Dermis blood vessel endothelial cell (primary cell): ENCODE measurements at regions not wholly inside any gene's neighbourhood (a gene's known extent, or its start where the extent isn't known, plus 50 kb on each side); places are given as distances from the start of the nearest gene placed in this dataset.

Experiments used
- DNase-seq: peaks from one replicate; pipeline ENCODE4 v3.0.0; 2010

DNA sequence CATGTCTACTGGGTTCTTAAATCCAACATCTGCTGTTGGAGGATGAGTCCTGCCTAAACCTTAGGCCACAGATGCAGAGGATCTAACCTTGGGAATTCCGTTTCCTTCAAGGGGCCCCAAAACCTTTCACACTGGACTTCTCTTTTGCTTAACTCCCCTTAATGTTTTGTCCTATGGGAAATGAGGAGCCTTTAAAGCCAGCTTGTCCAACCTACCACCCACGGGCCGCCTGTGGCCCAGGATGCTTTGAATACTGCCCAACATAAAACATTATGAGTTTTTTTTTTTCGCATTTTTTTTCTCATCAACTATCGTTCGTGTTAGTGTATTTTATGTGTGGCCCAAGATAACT is 157.2 kb upstream of the SLC1A4 start:
- no peak for DNase-seq

GRCh38 chr2:64832936-64833335 is 156.3 kb upstream of the SLC1A4 start:
- DNase-seq = no peak

DNA sequence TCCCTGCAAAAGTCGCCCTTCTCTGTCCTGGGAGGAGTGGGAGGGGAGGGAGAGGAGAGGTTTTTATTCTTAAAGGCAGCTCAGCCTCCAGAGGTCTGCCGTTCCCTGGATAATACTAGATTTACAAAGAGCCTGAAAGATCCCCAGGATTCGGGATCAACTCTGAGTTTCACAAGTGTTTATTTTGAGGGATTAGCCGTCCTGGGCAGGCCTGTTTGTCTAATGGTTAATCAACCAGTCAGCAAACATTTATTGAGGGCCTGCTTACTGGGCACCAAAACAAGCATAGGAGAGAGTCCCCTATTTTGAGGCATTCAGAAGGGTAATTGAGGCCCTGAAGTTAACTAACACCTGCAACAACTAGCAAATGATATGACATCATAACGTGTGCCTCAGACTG is 152.6 kb upstream of the SLC1A4 start:
- DNase-seq = no peak

GRCh38 chr2:64837116-64837731 is 152.0 kb upstream of the SLC1A4 start:
- DNase-seq = no peak

GRCh38 chr2:64837925-64838641 is 151.1 kb upstream of the SLC1A4 start:
- no peak for DNase-seq

DNA sequence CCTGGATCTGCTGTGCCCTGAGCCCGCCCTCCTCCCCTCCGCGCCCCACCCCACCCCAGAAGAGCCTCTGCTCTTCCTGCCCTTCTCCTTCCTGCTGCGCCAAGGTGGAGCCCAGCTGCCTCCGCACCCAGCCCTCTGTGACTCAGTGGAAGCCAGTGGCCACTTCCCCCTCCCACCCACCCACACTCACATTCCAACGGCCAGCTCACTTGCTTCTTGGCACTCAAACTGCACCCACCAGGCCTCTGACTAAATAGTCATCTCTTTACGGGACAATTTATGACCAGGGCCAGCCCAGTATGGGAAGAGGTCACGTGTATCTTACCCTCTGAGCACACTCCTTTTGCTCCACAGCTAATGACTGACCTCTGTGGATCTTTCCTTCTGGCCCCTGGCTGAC is 150.4 kb upstream of the SLC1A4 start:
- peak; percentile 62 for DNase-seq

- no peak for DNase-seq
Measured at GRCh38 chr2:64839844-64840243, 149.4 kb upstream of the SLC1A4 start.

DNA sequence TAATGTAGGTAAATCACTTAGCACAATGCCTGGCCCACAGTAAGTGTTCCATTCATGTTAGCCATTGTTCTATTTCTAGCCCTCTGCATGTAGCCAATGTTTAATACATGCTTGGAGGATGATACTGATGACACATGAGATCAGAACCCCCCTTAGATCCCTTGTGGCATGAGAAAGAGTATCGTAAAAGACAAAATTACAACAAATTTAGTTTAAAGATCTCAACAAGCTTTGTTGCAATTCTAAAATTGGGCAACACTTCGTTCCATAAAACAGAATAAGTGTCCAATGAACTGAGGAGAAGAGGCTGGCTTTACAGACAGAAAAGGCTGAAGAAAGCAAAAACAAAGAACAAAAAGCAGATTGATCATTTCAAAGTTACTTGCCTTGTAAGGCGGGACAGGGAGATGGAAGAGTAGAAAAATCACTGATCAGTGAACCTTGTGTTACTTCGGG is 148.7 kb upstream of the SLC1A4 start:
- DNase-seq = no peak

- no peak for DNase-seq
Measured at GRCh38 chr2:64841461-64841860, 147.7 kb upstream of the SLC1A4 start.

- no peak for DNase-seq
Measured at GRCh38 chr2:64842030-64842429, 147.2 kb upstream of the SLC1A4 start.

GRCh38 chr2:64844087-64844486 is 145.1 kb upstream of the SLC1A4 start:
- no peak for DNase-seq

GRCh38 chr2:64845273-64845905 is 143.8 kb upstream of the SLC1A4 start:
- DNase-seq = no peak

GRCh38 chr2:64846177-64846576 is 143.0 kb upstream of the SLC1A4 start:
- DNase-seq = no peak

DNA sequence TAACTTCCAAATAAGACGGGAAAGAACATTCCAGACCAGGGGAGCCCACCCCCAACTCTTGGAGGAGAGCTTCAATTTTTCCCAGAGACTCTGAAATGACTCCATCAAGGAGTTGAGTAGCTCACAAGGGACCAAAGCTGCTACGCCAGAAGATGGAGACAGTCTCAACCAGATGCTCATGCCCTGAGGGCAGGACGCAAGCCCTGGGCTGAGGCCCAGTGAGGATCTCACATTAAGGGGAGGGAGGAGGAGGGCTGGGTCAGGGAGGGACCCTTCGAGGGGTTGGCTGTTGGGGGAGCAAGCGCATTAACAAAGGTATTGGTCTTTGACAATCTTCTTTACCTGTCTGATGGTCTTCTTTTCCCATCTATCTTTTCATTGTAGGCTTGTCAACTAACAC is 141.3 kb upstream of the SLC1A4 start:
- DNase-seq = no peak

- no peak for DNase-seq
Measured at GRCh38 chr2:64848363-64848762, 140.8 kb upstream of the SLC1A4 start.

GRCh38 chr2:64848945-64849344 is 140.3 kb upstream of the SLC1A4 start:
- DNase-seq = no peak

DNA sequence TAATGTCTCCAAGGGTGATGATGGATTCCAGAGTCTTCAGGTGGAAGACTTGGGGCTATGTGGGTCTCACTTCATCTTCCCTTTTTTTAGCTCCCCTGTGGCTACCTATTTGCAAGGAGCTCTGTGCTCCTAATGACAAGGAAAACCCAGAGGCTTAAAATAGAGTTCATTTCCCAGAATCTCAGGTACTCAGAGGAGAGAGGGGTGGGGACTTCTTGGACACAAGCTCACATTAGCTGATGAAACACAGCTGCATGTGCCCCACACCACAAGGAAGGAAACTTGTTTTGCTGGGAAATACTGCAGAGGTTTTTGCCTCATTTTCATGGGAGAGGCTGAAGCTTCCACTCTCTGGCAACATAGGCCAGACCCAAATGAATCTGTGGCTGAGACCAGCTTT is 138.6 kb upstream of the SLC1A4 start:
- no peak for DNase-seq

- DNase-seq = no peak
Measured at GRCh38 chr2:64852771-64853241, 136.4 kb upstream of the SLC1A4 start.

DNA sequence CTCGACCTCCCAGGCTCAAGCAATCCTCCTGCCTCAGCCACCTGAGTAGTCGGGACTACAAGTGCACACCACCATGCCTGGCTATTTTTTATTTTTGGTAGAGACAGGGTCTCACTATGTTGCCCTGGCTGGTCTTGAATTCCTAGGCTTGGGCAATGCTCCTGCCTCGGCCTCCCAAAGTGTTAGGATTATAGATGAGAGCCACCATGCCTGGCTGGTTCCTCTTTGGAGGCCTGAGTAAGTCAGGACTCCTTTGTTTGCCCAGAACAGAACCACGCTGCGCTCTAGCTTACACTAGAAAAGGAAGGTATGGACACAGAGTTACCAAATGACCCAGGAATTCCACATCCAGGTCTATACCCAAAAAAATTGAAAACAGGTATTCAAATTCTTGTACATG is 135.9 kb upstream of the SLC1A4 start:
- no peak for DNase-seq

GRCh38 chr2:64853894-64854293 is 135.3 kb upstream of the SLC1A4 start:
- DNase-seq = no peak

- DNase-seq = peak; percentile 29
Measured at GRCh38 chr2:64854773-64855237, 134.4 kb upstream of the SLC1A4 start.

DNA sequence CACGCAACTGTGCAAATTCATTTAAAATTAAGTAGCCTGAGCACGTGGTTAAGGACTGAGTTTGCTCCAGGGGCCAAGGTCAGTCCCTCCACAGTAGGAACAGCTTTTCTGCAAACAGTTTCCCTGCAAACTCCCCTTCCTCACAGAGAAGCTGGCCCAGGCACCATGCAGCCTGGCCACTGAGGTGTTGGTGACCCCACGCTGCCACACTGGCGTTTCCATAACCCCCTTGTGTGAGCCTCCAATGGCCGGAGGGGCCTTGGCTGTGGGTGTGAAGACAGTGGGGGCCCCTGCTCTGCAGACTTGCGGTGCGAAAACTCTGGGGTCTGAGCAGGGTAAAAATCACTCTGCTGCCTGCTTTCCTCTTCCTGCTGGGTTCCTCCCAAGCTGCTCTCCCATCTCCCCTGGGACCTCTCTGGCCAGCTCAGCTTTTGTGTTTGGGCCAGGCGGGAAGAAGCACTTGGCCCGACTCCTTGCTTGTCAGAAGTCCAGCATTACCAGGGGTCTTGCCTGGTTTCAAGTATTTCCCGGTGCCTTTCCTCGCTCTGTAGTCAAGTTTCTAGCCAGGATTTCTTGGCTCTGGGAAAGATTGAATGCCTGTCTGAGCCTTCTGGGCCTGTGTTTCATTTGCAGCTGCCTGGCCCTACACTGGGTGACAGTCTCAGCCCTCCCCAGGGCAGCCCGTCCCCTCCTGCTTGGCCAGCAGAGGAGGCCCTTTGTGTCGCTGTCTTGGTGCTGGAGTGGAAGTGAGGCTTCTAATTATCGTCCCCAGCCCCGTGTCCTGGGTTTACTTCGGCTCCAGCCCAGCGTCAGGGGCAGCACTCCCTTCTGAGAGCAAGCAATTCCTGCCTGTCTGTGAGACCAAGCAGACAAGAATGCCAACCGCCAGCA is 131.4 kb upstream of the SLC1A4 start:
- DNase-seq = peak; percentile 43
